ENCODE measurements at regions not wholly inside any gene's neighbourhood (a gene's known extent, or its start where the extent isn't known, plus 50 kb on each side); places are given as distances from the start of the nearest gene placed in this dataset.

DNA sequence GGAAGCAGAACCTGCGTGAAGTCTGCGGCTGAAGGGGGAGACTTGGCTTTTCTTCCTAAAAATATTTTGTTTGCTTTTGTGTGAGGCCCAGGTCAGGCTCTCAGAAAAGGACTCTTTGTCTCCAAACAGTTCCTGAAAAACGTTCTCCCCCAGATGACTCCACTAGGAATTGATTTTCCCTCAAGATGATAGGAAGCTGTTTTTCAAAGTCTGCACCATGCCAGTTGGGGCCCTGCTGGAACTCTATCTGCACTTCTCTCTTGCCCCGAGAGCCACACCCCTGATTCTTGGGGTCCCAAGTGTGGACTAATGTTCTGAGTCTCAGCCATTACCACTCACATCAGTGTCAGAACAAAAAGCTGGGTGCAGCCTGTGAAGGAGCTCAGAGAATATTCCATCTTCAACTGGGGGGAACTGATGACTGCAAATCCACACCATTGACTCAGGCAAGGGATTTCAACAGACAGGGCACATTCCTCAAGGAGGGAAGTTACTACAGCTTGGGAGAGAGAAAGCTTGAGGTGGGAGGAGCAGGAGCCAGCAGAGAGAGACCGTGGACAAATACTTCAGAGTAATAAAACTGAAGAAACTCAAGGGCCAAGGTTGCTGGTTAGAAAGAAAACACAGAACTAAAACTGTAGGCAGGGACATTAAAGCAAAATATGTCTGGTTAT, 768.3 kb downstream of the RNF144A start:
- Mint-ChIP-seq H3K36me3 (ENCODE audit: unreplicated experiment) (no peaks in the 10 kb centered on the region), H3K4me1 (ENCODE audit: unreplicated experiment) (no peaks in the 10 kb centered on the region), H3K4me3 (ENCODE audit: unreplicated experiment) (no peak overlapping the region), H3K27me3 (ENCODE audit: unreplicated experiment) (no peaks in the 10 kb centered on the region), H3K27ac (ENCODE audit: unreplicated experiment) (no peak overlapping the region), H3K9me3 (ENCODE audit: unreplicated experiment) (peaks cover 4% of the 10 kb centered on the region)
- TF ChIP-seq, protein P1, sequence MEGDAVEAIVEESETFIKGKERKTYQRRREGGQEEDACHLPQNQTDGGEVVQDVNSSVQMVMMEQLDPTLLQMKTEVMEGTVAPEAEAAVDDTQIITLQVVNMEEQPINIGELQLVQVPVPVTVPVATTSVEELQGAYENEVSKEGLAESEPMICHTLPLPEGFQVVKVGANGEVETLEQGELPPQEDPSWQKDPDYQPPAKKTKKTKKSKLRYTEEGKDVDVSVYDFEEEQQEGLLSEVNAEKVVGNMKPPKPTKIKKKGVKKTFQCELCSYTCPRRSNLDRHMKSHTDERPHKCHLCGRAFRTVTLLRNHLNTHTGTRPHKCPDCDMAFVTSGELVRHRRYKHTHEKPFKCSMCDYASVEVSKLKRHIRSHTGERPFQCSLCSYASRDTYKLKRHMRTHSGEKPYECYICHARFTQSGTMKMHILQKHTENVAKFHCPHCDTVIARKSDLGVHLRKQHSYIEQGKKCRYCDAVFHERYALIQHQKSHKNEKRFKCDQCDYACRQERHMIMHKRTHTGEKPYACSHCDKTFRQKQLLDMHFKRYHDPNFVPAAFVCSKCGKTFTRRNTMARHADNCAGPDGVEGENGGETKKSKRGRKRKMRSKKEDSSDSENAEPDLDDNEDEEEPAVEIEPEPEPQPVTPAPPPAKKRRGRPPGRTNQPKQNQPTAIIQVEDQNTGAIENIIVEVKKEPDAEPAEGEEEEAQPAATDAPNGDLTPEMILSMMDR (IDR thresholded peaks at IDR 0.05), result no peak
- DNase-seq (ENCODE audit: extremely low spot score, unreplicated experiment), result no peak

DNA sequence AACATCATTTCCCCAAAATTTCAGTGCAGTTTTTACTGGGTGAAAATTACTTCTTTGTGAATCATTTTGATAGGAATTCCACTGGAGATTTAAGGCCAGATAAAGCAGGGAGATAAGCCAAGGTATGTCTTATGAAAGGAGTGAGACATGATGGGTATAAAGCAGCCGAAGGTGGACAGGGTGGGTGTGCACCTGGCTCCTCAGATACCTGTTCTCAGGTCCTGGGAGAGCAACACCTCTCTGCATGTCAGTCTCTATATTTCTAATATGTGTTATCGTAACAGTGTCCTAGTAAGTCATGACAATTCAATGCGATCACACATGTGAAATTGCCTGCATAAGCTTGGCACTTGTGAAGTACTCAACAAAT, 768.8 kb downstream of the RNF144A start:
- Mint-ChIP-seq H3K4me1 (ENCODE audit: unreplicated experiment) (no peaks in the 10 kb centered on the region), H3K9me3 (ENCODE audit: unreplicated experiment) (peaks cover 4% of the 10 kb centered on the region), H3K4me3 (ENCODE audit: unreplicated experiment) (no peak overlapping the region)

DNA sequence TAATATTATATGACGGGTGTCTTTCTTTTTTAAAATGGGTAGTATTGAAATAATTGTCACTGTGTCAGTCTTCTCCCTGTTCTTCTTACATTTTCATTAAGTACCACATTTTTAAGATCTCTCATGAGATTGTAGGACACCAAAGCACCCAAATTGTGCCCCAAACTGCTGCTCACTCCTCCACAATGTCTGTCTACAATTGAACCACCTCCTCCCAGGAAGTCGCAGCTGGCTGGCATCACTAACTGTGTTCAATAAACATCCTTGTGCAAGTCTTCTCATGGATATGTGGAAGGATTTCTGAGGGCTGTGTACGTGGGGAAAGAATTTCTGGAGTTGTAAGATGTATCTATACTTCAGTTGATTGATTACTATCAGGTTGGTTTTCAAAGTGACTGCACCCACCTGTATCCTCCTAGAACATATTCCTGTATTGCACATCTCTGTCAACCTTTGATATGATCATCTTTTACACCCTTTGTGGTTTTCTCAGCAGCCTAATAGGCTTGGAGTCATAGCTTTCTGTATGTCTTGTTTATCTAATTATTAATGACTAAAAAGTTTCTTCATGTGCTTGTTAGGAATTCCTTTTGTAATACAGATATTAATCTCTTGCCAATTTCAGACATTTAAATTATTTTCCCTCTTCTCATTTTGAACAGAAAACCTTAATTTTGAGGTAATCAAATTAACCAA, 774.9 kb downstream of the RNF144A start:
- H3K36me3 Mint-ChIP-seq (ENCODE audit: unreplicated experiment), result no peaks in the 10 kb centered on the region
- no peaks in the 10 kb centered on the region for H3K9me3 Mint-ChIP-seq (ENCODE audit: unreplicated experiment)
- no peak for DNase-seq (ENCODE audit: extremely low spot score, unreplicated experiment)
- no peaks in the 10 kb centered on the region for H3K27me3 Mint-ChIP-seq (ENCODE audit: unreplicated experiment)
- no peak overlapping the region for H3K27ac Mint-ChIP-seq (ENCODE audit: unreplicated experiment)
- no peaks in the 10 kb centered on the region for H3K4me1 Mint-ChIP-seq (ENCODE audit: unreplicated experiment)
- TF ChIP-seq, protein P1 (IDR thresholded peaks at IDR 0.05), result no peak
- no peak overlapping the region for H3K4me3 Mint-ChIP-seq (ENCODE audit: unreplicated experiment)

More for the DNA sequence above, 768.8 kb downstream of the RNF144A start:
- Mint-ChIP-seq H3K27ac (ENCODE audit: unreplicated experiment) (no peak overlapping the region), H3K27me3 (ENCODE audit: unreplicated experiment) (no peaks in the 10 kb centered on the region), H3K36me3 (ENCODE audit: unreplicated experiment) (no peaks in the 10 kb centered on the region)
- no peak for DNase-seq (ENCODE audit: extremely low spot score, unreplicated experiment)
- TF ChIP-seq, protein P1 (IDR thresholded peaks at IDR 0.05), result no peak

DNA sequence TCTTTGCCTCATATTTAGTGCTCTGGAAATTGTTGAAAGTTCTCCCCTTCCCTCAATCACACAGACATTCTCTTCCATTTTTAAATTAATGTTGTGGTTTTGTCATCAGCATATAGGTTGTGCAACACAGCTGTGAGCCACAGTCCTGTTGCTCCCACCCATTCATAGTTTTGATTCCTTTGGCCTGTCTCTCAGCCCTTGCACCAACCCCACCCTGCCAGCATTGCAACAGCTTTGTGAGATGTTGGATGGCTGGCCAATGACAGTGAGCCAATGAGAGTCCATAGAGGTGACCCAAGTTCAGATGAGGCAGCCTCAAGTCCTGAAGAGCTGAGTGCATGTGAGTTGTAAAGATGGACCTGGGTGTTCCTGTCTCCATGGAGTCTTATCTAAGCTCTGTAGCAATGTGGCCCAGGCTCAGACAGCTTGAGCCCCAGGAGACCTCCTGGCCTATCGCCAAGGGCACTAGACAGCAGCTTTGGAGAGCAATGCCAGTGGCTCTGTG, 775.5 kb downstream of the RNF144A start:
- no peak overlapping the region for H3K27ac Mint-ChIP-seq (ENCODE audit: unreplicated experiment)
- H3K36me3 Mint-ChIP-seq (ENCODE audit: unreplicated experiment), result no peaks in the 10 kb centered on the region
- no peak for DNase-seq (ENCODE audit: extremely low spot score, unreplicated experiment)
- no peaks in the 10 kb centered on the region for H3K4me1 Mint-ChIP-seq (ENCODE audit: unreplicated experiment)
- H3K4me3 Mint-ChIP-seq (ENCODE audit: unreplicated experiment), result no peak overlapping the region
- H3K9me3 Mint-ChIP-seq (ENCODE audit: unreplicated experiment), result no peaks in the 10 kb centered on the region
- TF ChIP-seq, protein P1 (IDR thresholded peaks at IDR 0.05), result no peak
- no peaks in the 10 kb centered on the region for H3K27me3 Mint-ChIP-seq (ENCODE audit: unreplicated experiment)
